ENCODE measurements at regions not wholly inside any gene's neighbourhood (a gene's known extent, or its start where the extent isn't known, plus 50 kb on each side); places are given as distances from the start of the nearest gene placed in this dataset.

GRCh38 chr11:19525714-19526113 lies 186.9 kb upstream of the NAV2 start:
- TF ChIP-seq CTCF (IDR thresholded peaks at IDR 0.05) (no peak), POLR2A (IDR thresholded peaks at IDR 0.05) (no peak)

Data from esophagus squamous epithelium (tissue), 4 donors.